ENCODE measurements at regions not wholly inside any gene's neighbourhood (a gene's known extent, or its start where the extent isn't known, plus 50 kb on each side); places are given as distances from the start of the nearest gene placed in this dataset.
A peak's percentile ranks its signal among the peaks of the same experiment; 100 is the strongest.
"Not testable (repeated sequence)": the region's sequence is repeated elsewhere in the genome, so short reads cannot be mapped to it uniquely, and the experiment has no call there.

GRCh38 chr4:181811550-181811949, 431.7 kb upstream of the TENM3 start:
- H2AFZ ChIP-seq (ENCODE audit: low read depth, low read length); H2BK5ac ChIP-seq (ENCODE audit: low read depth, low read length, poor library complexity, severe bottlenecking); H3K4me2 ChIP-seq (ENCODE audit: low read length, poor library complexity, severe bottlenecking); H3K27ac ChIP-seq (ENCODE audit: low read length, poor library complexity, severe bottlenecking); H4K91ac ChIP-seq (ENCODE audit: low read length); H3K79me1 ChIP-seq (replicated peaks; ENCODE audit: low read length, poor library complexity, severe bottlenecking); DNase-seq; H3K18ac ChIP-seq (ENCODE audit: low read depth in 1 of 2, low read length in 2 of 2); H3K4ac ChIP-seq (ENCODE audit: low read depth in 1 of 2, low read length in 2 of 2); H3K23ac ChIP-seq (ENCODE audit: low read length in 2 of 2); H2AK5ac ChIP-seq (ENCODE audit: low read length, severe bottlenecking); H3K14ac ChIP-seq (ENCODE audit: low read length in 2 of 2); H4K8ac ChIP-seq (ENCODE audit: low read length); H3K4me1 ChIP-seq (ENCODE audit: control insufficient read depth, insufficient read depth, low read depth, low read length); H3K4me3 ChIP-seq (ENCODE audit: insufficient read depth in 1 of 2, low read depth in 1 of 2, low read length in 2 of 2); H2BK120ac ChIP-seq (ENCODE audit: low read depth, low read length); H2BK12ac ChIP-seq (ENCODE audit: low read length in 2 of 2); H2BK15ac ChIP-seq (ENCODE audit: low read depth, poor library complexity, severe bottlenecking); H3K9me3 ChIP-seq (ENCODE audit: control insufficient read depth, low read length); H3K36me3 ChIP-seq (ENCODE audit: control insufficient read depth in 1 of 2, insufficient read depth in 2 of 2, low read depth in 1 of 2, low read length in 2 of 2); H3K27me3 ChIP-seq (ENCODE audit: control insufficient read depth in 1 of 2, insufficient read depth in 1 of 2, low read length in 2 of 2); H3K9ac ChIP-seq (ENCODE audit: low read length): not testable (repeated sequence)
- WGBS, result 78% methylated on average over 5 of the region's 5 CpGs

- no peak overlapping the region for H3K4ac ChIP-seq (ENCODE audit: low read depth in 1 of 2, low read length in 2 of 2)
- no CpG with 5 or more reads among the region's 2 CpGs for WGBS
- H3K14ac ChIP-seq (ENCODE audit: low read length in 2 of 2), result no peak overlapping the region
- H2BK15ac ChIP-seq (ENCODE audit: low read depth, poor library complexity, severe bottlenecking), result no peak overlapping the region
- H3K9me3 ChIP-seq (ENCODE audit: control insufficient read depth, low read length), result no peaks in the 10 kb centered on the region
- no peak overlapping the region for H2BK12ac ChIP-seq (ENCODE audit: low read length in 2 of 2)
- H3K27me3 ChIP-seq (ENCODE audit: control insufficient read depth in 1 of 2, insufficient read depth in 1 of 2, low read length in 2 of 2), result no peaks in the 10 kb centered on the region
- no peaks in the 10 kb centered on the region for H3K79me1 ChIP-seq (replicated peaks; ENCODE audit: low read length, poor library complexity, severe bottlenecking)
- no peak overlapping the region for H4K91ac ChIP-seq (ENCODE audit: low read length)
- H3K4me2 ChIP-seq (ENCODE audit: low read length, poor library complexity, severe bottlenecking), result no peak overlapping the region
- no peak overlapping the region for H3K23ac ChIP-seq (ENCODE audit: low read length in 2 of 2)
- H3K4me1 ChIP-seq (ENCODE audit: control insufficient read depth, insufficient read depth, low read depth, low read length), result peaks cover 3% of the 10 kb centered on the region
- H3K36me3 ChIP-seq (ENCODE audit: control insufficient read depth in 1 of 2, insufficient read depth in 2 of 2, low read depth in 1 of 2, low read length in 2 of 2), result no peaks in the 10 kb centered on the region
- no peak overlapping the region for H3K27ac ChIP-seq (ENCODE audit: low read length, poor library complexity, severe bottlenecking)
- H2AFZ ChIP-seq (ENCODE audit: low read depth, low read length), result no peak overlapping the region
- no peak overlapping the region for H3K9ac ChIP-seq (ENCODE audit: low read length)
- no peak overlapping the region for H2AK5ac ChIP-seq (ENCODE audit: low read length, severe bottlenecking)
- H4K8ac ChIP-seq (ENCODE audit: low read length), result no peak overlapping the region
- no peak overlapping the region for H2BK120ac ChIP-seq (ENCODE audit: low read depth, low read length)
- no peak overlapping the region for H3K18ac ChIP-seq (ENCODE audit: low read depth in 1 of 2, low read length in 2 of 2)
- DNase-seq, result no peak
- H3K4me3 ChIP-seq (ENCODE audit: insufficient read depth in 1 of 2, low read depth in 1 of 2, low read length in 2 of 2), result no peak overlapping the region
- H2BK5ac ChIP-seq (ENCODE audit: low read depth, low read length, poor library complexity, severe bottlenecking), result no peak overlapping the region
Observed at GRCh38 chr4:181819946-181820345, 423.3 kb upstream of the TENM3 start.

GRCh38 chr4:181820553-181820952, 422.6 kb upstream of the TENM3 start:
- Histone ChIP-seq H3K27me3 (ENCODE audit: control insufficient read depth in 1 of 2, insufficient read depth in 1 of 2, low read length in 2 of 2) (no peaks in the 10 kb centered on the region), H3K9me3 (ENCODE audit: control insufficient read depth, low read length) (no peaks in the 10 kb centered on the region), H2BK15ac (ENCODE audit: low read depth, poor library complexity, severe bottlenecking) (no peak overlapping the region), H3K23ac (ENCODE audit: low read length in 2 of 2) (no peak overlapping the region), H3K14ac (ENCODE audit: low read length in 2 of 2) (no peak overlapping the region), H2BK5ac (ENCODE audit: low read depth, low read length, poor library complexity, severe bottlenecking) (no peak overlapping the region), H4K91ac (ENCODE audit: low read length) (no peak overlapping the region), H3K79me1 (replicated peaks; ENCODE audit: low read length, poor library complexity, severe bottlenecking) (no peaks in the 10 kb centered on the region), H3K4me1 (ENCODE audit: control insufficient read depth, insufficient read depth, low read depth, low read length) (peaks cover 3% of the 10 kb centered on the region), H2AFZ (ENCODE audit: low read depth, low read length) (no peak overlapping the region), H3K4me2 (ENCODE audit: low read length, poor library complexity, severe bottlenecking) (peak overlapping the region; percentile 12), H2BK12ac (ENCODE audit: low read length in 2 of 2) (no peak overlapping the region), H3K4ac (ENCODE audit: low read depth in 1 of 2, low read length in 2 of 2) (no peak overlapping the region), H3K27ac (ENCODE audit: low read length, poor library complexity, severe bottlenecking) (no peak overlapping the region), H3K36me3 (ENCODE audit: control insufficient read depth in 1 of 2, insufficient read depth in 2 of 2, low read depth in 1 of 2, low read length in 2 of 2) (no peaks in the 10 kb centered on the region), H3K9ac (ENCODE audit: low read length) (no peak overlapping the region), H3K4me3 (ENCODE audit: insufficient read depth in 1 of 2, low read depth in 1 of 2, low read length in 2 of 2) (no peak overlapping the region), H2BK120ac (ENCODE audit: low read depth, low read length) (no peak overlapping the region), H4K8ac (ENCODE audit: low read length) (no peak overlapping the region), H3K18ac (ENCODE audit: low read depth in 1 of 2, low read length in 2 of 2) (no peak overlapping the region), H2AK5ac (ENCODE audit: low read length, severe bottlenecking) (no peak overlapping the region)
- 90% methylated on average over 4 of the region's 5 CpGs for WGBS
- no peak for DNase-seq

- Histone ChIP-seq H3K14ac (ENCODE audit: low read length in 2 of 2) (no peak overlapping the region), H3K4me3 (ENCODE audit: insufficient read depth in 1 of 2, low read depth in 1 of 2, low read length in 2 of 2) (no peak overlapping the region), H2BK12ac (ENCODE audit: low read length in 2 of 2) (no peak overlapping the region), H3K36me3 (ENCODE audit: control insufficient read depth in 1 of 2, insufficient read depth in 2 of 2, low read depth in 1 of 2, low read length in 2 of 2) (no peaks in the 10 kb centered on the region), H3K4ac (ENCODE audit: low read depth in 1 of 2, low read length in 2 of 2) (no peak overlapping the region), H3K9ac (ENCODE audit: low read length) (no peak overlapping the region), H2BK15ac (ENCODE audit: low read depth, poor library complexity, severe bottlenecking) (no peak overlapping the region), H3K4me2 (ENCODE audit: low read length, poor library complexity, severe bottlenecking) (no peak overlapping the region), H4K8ac (ENCODE audit: low read length) (no peak overlapping the region), H3K9me3 (ENCODE audit: control insufficient read depth, low read length) (no peaks in the 10 kb centered on the region), H4K91ac (ENCODE audit: low read length) (no peak overlapping the region), H3K18ac (ENCODE audit: low read depth in 1 of 2, low read length in 2 of 2) (no peak overlapping the region), H3K23ac (ENCODE audit: low read length in 2 of 2) (no peak overlapping the region), H2AFZ (ENCODE audit: low read depth, low read length) (no peak overlapping the region), H2BK5ac (ENCODE audit: low read depth, low read length, poor library complexity, severe bottlenecking) (no peak overlapping the region), H2BK120ac (ENCODE audit: low read depth, low read length) (no peak overlapping the region), H2AK5ac (ENCODE audit: low read length, severe bottlenecking) (no peak overlapping the region), H3K27ac (ENCODE audit: low read length, poor library complexity, severe bottlenecking) (no peak overlapping the region), H3K27me3 (ENCODE audit: control insufficient read depth in 1 of 2, insufficient read depth in 1 of 2, low read length in 2 of 2) (no peaks in the 10 kb centered on the region), H3K4me1 (ENCODE audit: control insufficient read depth, insufficient read depth, low read depth, low read length) (peaks cover 3% of the 10 kb centered on the region), H3K79me1 (replicated peaks; ENCODE audit: low read length, poor library complexity, severe bottlenecking) (no peaks in the 10 kb centered on the region)
- no peak for DNase-seq
- 81% methylated on average over 8 of the region's 11 CpGs for WGBS
Observed at GRCh38 chr4:181821039-181822004, 421.9 kb upstream of the TENM3 start.

Data from mesenchymal stem cell (in vitro differentiated cells and primary cell).